WERI-Rb-1 (cell line): ENCODE measurements at regions not wholly inside any gene's neighbourhood (a gene's known extent, or its start where the extent isn't known, plus 50 kb on each side); places are given as distances from the start of the nearest gene placed in this dataset.

ENCODE experiments used
- DNase-seq: peaks from one replicate; pipeline ENCODE4 v3.0.0-alpha.2; 2020
- H3K27ac ChIP-seq: fragments of 250-450 bp; sonication (Bioruptor Pico); 2 replicates; pipeline ENCODE4 v1.5.1; 2020; ENCODE audit warnings: mild to moderate bottlenecking, moderate library complexity
- H3K27me3 ChIP-seq: fragments of 250-450 bp; sonication (Bioruptor Pico); 2 replicates; pipeline ENCODE4 v1.5.1; 2021; ENCODE audit warnings: mild to moderate bottlenecking, low read depth, moderate library complexity; ENCODE audit not compliant: insufficient read depth, severe bottlenecking
- H3K36me3 ChIP-seq: fragments of 250-450 bp; sonication (Bioruptor Pico); 2 replicates; pipeline ENCODE4 v1.5.1; 2020; ENCODE audit warnings: mild to moderate bottlenecking, moderate library complexity
- H3K4me3 ChIP-seq: 2 replicates; pipeline ENCODE4 v1.5.1; 2011; ENCODE audit warnings: low read depth, mild to moderate bottlenecking, control low read depth, low read length
- H3K9me3 ChIP-seq: fragments of 250-450 bp; sonication (Bioruptor Pico); 2 replicates; pipeline ENCODE4 v1.5.1; 2021; ENCODE audit warnings: mild to moderate bottlenecking, moderate library complexity; ENCODE audit not compliant: severe bottlenecking
- CTCF ChIP-seq: IDR thresholded peaks from 2 replicates; pipeline ENCODE4 v1.5.1; 2011; ENCODE audit warnings: low read depth, mild to moderate bottlenecking, control low read depth, inconsistent platforms, low read length

GRCh38 chr2:19472391-19472978 lies 114.1 kb upstream of the OSR1 start:
- Histone ChIP-seq H3K36me3 (no peaks in the 10 kb centered on the region), H3K4me3 (no peak overlapping the region), H3K27me3 (no peaks in the 10 kb centered on the region), H3K27ac (no peak overlapping the region), H3K9me3 (no peaks in the 10 kb centered on the region)
- no peak for DNase-seq
- no peak for TF ChIP-seq CTCF

GRCh38 chr2:19471491-19471890 lies 113.1 kb upstream of the OSR1 start:
- Histone ChIP-seq H3K36me3 (no peaks in the 10 kb centered on the region), H3K27ac (no peak overlapping the region), H3K9me3 (no peaks in the 10 kb centered on the region), H3K4me3 (no peak overlapping the region), H3K27me3 (no peaks in the 10 kb centered on the region)
- no peak for TF ChIP-seq CTCF
- DNase-seq: no peak

GRCh38 chr2:19465978-19466377 lies 107.6 kb upstream of the OSR1 start:
- H3K27me3 ChIP-seq: no peaks in the 10 kb centered on the region

GRCh38 chr2:19462256-19462645 lies 103.8 kb upstream of the OSR1 start:
- Histone ChIP-seq H3K4me3 (no peak overlapping the region), H3K27me3 (no peaks in the 10 kb centered on the region), H3K27ac (no peak overlapping the region), H3K36me3 (no peaks in the 10 kb centered on the region), H3K9me3 (peaks cover 5% of the 10 kb centered on the region)
- no peak for DNase-seq
- no peak for TF ChIP-seq CTCF

More at GRCh38 chr2:19465978-19466377, 107.6 kb upstream of the OSR1 start:
- H3K4me3 ChIP-seq: no peak overlapping the region
- no peaks in the 10 kb centered on the region for H3K36me3 ChIP-seq
- DNase-seq: no peak
- peaks cover 5% of the 10 kb centered on the region for H3K9me3 ChIP-seq
- H3K27ac ChIP-seq: no peak overlapping the region
- TF ChIP-seq CTCF: no peak

GRCh38 chr2:19461504-19462255 lies 103.3 kb upstream of the OSR1 start:
- H3K9me3 ChIP-seq: peaks cover 5% of the 10 kb centered on the region
- H3K4me3 ChIP-seq: no peak overlapping the region
- no peak for DNase-seq
- no peaks in the 10 kb centered on the region for H3K36me3 ChIP-seq
- TF ChIP-seq CTCF: no peak
- H3K27ac ChIP-seq: no peak overlapping the region
- no peaks in the 10 kb centered on the region for H3K27me3 ChIP-seq
